ENCODE measurements at regions not wholly inside any gene's neighbourhood (a gene's known extent, or its start where the extent isn't known, plus 50 kb on each side); places are given as distances from the start of the nearest gene placed in this dataset.

- POLR2A ChIA-PET: no interaction called here
- no TSS peak for BruUV-seq (replicated peaks)
These were observed 290.2 kb downstream of the SHQ1 start for GRCh38 chr3:72558001-72558400.

GRCh38 chr3:72555714-72556113, 292.5 kb downstream of the SHQ1 start:
- H3K27me3 Mint-ChIP-seq (ENCODE audit: insufficient read depth, unreplicated experiment): no peaks in the 10 kb centered on the region
- no peak for TF ChIP-seq CTCF (IDR thresholded peaks at IDR 0.05; ENCODE audit: unreplicated experiment)
- ChIA-PET CTCF (interaction anchor here (0.6 kb wide), 1 partner anchor 64 kb away, joined by 3 read pairs; no protein-coding TSS in a partner anchor), POLR2A (no interaction called here)
- DNase-seq (ENCODE audit: unreplicated experiment): no peak
- no peak overlapping the region for H3K27ac Mint-ChIP-seq (ENCODE audit: low read depth, unreplicated experiment)
- peaks cover 6% of the 10 kb centered on the region for H3K36me3 Mint-ChIP-seq (ENCODE audit: insufficient read depth, unreplicated experiment)
- no TSS peak for BruUV-seq (replicated peaks)
- no peak overlapping the region for H3K4me3 Mint-ChIP-seq (ENCODE audit: unreplicated experiment)
- peaks cover 7% of the 10 kb centered on the region for H3K9me3 Mint-ChIP-seq (ENCODE audit: unreplicated experiment)
- H3K4me1 Mint-ChIP-seq (ENCODE audit: insufficient read depth, unreplicated experiment): no peaks in the 10 kb centered on the region
- intact Hi-C loops (cut with micrococcal nuclease): no loop called here

More at GRCh38 chr3:72558001-72558400, 290.2 kb downstream of the SHQ1 start:
- intact Hi-C loops (cut with micrococcal nuclease): no loop called here
- Mint-ChIP-seq H3K27me3 (ENCODE audit: insufficient read depth, unreplicated experiment) (no peaks in the 10 kb centered on the region), H3K4me1 (ENCODE audit: insufficient read depth, unreplicated experiment) (peaks cover 5% of the 10 kb centered on the region), H3K36me3 (ENCODE audit: insufficient read depth, unreplicated experiment) (peaks cover 12% of the 10 kb centered on the region), H3K27ac (ENCODE audit: low read depth, unreplicated experiment) (no peak overlapping the region), H3K4me3 (ENCODE audit: unreplicated experiment) (no peak overlapping the region), H3K9me3 (ENCODE audit: unreplicated experiment) (peaks cover 15% of the 10 kb centered on the region)
- no peak for DNase-seq (ENCODE audit: unreplicated experiment)
- CTCF ChIA-PET: interaction anchor here (1.3 kb wide), 1 partner anchor 8 kb away, joined by 3 read pairs; no protein-coding TSS in a partner anchor
- TF ChIP-seq CTCF (IDR thresholded peaks at IDR 0.05; ENCODE audit: unreplicated experiment): no peak

GRCh38 chr3:72554689-72555088, 293.6 kb downstream of the SHQ1 start:
- peaks cover 4% of the 10 kb centered on the region for H3K4me1 Mint-ChIP-seq (ENCODE audit: insufficient read depth, unreplicated experiment)

GRCh38 chr3:72553298-72553697, 294.9 kb downstream of the SHQ1 start:
- DNase-seq (ENCODE audit: unreplicated experiment): no peak
- ChIA-PET POLR2A (no interaction called here), CTCF (no interaction called here)
- no peaks in the 10 kb centered on the region for H3K27me3 Mint-ChIP-seq (ENCODE audit: insufficient read depth, unreplicated experiment)
- H3K4me1 Mint-ChIP-seq (ENCODE audit: insufficient read depth, unreplicated experiment): peaks cover 4% of the 10 kb centered on the region
- no peak overlapping the region for H3K27ac Mint-ChIP-seq (ENCODE audit: low read depth, unreplicated experiment)
- TF ChIP-seq CTCF (IDR thresholded peaks at IDR 0.05; ENCODE audit: unreplicated experiment): no peak
- H3K9me3 Mint-ChIP-seq (ENCODE audit: unreplicated experiment): peaks cover 7% of the 10 kb centered on the region
- BruUV-seq (replicated peaks): no TSS peak
- intact Hi-C loops (cut with micrococcal nuclease): no loop called here
- no peak overlapping the region for H3K4me3 Mint-ChIP-seq (ENCODE audit: unreplicated experiment)
- H3K36me3 Mint-ChIP-seq (ENCODE audit: insufficient read depth, unreplicated experiment): peaks cover 5% of the 10 kb centered on the region

More at GRCh38 chr3:72554689-72555088, 293.6 kb downstream of the SHQ1 start:
- ChIA-PET CTCF (no interaction called here), POLR2A (no interaction called here)
- DNase-seq (ENCODE audit: unreplicated experiment): no peak
- H3K9me3 Mint-ChIP-seq (ENCODE audit: unreplicated experiment): peaks cover 7% of the 10 kb centered on the region
- no peak overlapping the region for H3K4me3 Mint-ChIP-seq (ENCODE audit: unreplicated experiment)
- no peaks in the 10 kb centered on the region for H3K27me3 Mint-ChIP-seq (ENCODE audit: insufficient read depth, unreplicated experiment)
- no peak overlapping the region for H3K27ac Mint-ChIP-seq (ENCODE audit: low read depth, unreplicated experiment)
- no peak for TF ChIP-seq CTCF (IDR thresholded peaks at IDR 0.05; ENCODE audit: unreplicated experiment)
- intact Hi-C loops (cut with micrococcal nuclease): no loop called here
- no TSS peak for BruUV-seq (replicated peaks)
- peaks cover 5% of the 10 kb centered on the region for H3K36me3 Mint-ChIP-seq (ENCODE audit: insufficient read depth, unreplicated experiment)

All from MCF 10A (cell line).